Left ventricle myocardium inferior (tissue), 1 donor: ENCODE measurements at regions not wholly inside any gene's neighbourhood (a gene's known extent, or its start where the extent isn't known, plus 50 kb on each side); places are given as distances from the start of the nearest gene placed in this dataset.

Experiments
- DNase-seq: peaks from one replicate; pipeline ENCODE4 v3.0.0-alpha.2; 2020
- H3K27ac ChIP-seq: fragments of 200-600 bp; replicated peaks from 2 replicates; pipeline ENCODE4 v1.8.0; 2021
- H3K27me3 ChIP-seq: fragments of 200-600 bp; 2 replicates; pipeline ENCODE4 v1.8.0; 2021; ENCODE audit warnings: low read depth
- H3K36me3 ChIP-seq: fragments of 200-600 bp; 2 replicates; pipeline ENCODE4 v1.8.0; 2021
- H3K4me1 ChIP-seq: fragments of 200-600 bp; 2 replicates; pipeline ENCODE4 v1.8.0; 2021
- H3K4me3 ChIP-seq: fragments of 200-600 bp; 2 replicates; pipeline ENCODE4 v1.8.0; 2021; ENCODE audit warnings: mild to moderate bottlenecking, moderate library complexity
- H3K9me3 ChIP-seq: fragments of 200-600 bp; replicated peaks from 2 replicates; pipeline ENCODE4 v1.8.0; 2021
- CTCF ChIP-seq: fragments of 200-600 bp; IDR thresholded peaks from 2 replicates; pipeline ENCODE4 v1.8.0; 2021; ENCODE audit warnings: antibody characterized with exemption, mild to moderate bottlenecking, borderline replicate concordance
- intact Hi-C: fragments of 100-400 bp; cut with micrococcal nuclease; formaldehyde crosslinking; loops from one replicate; pipeline ENCODE4 v1.11.0; 2022
- donor health status: DM: no; HTN: yes; CAD: no; lungs with severe emphysema.

- intact Hi-C loops: no loop called here
- peaks cover 9% of the 10 kb centered on the region for H3K9me3 ChIP-seq
- no peak for DNase-seq
Measured at GRCh38 chr5:24053737-24054136, 546.3 kb downstream of the PRDM9 start.

GRCh38 chr5:24059006-24059405 lies 551.6 kb downstream of the PRDM9 start:
- intact Hi-C loops: no loop called here
- no peak for TF ChIP-seq CTCF
- H3K4me3 ChIP-seq: no peak overlapping the region

More at GRCh38 chr5:24053737-24054136, 546.3 kb downstream of the PRDM9 start:
- Histone ChIP-seq H3K4me3 (no peak overlapping the region), H3K4me1 (no peaks in the 10 kb centered on the region), H3K36me3 (no peaks in the 10 kb centered on the region), H3K27me3 (no peaks in the 10 kb centered on the region), H3K27ac (no peak overlapping the region)
- no peak for TF ChIP-seq CTCF

GRCh38 chr5:24059716-24060115 lies 552.3 kb downstream of the PRDM9 start:
- TF ChIP-seq CTCF: no peak
- no peak overlapping the region for H3K27ac ChIP-seq

More at GRCh38 chr5:24059006-24059405, 551.6 kb downstream of the PRDM9 start:
- no peaks in the 10 kb centered on the region for H3K4me1 ChIP-seq
- no peaks in the 10 kb centered on the region for H3K27me3 ChIP-seq
- no peaks in the 10 kb centered on the region for H3K36me3 ChIP-seq
- H3K27ac ChIP-seq: no peak overlapping the region
- peaks cover 16% of the 10 kb centered on the region for H3K9me3 ChIP-seq
- DNase-seq: no peak

GRCh38 chr5:24065779-24066178 lies 558.4 kb downstream of the PRDM9 start:
- no peaks in the 10 kb centered on the region for H3K36me3 ChIP-seq
- no peak for TF ChIP-seq CTCF
- H3K4me1 ChIP-seq: no peaks in the 10 kb centered on the region
- intact Hi-C loops: no loop called here
- H3K27me3 ChIP-seq: no peaks in the 10 kb centered on the region
- H3K4me3 ChIP-seq: no peak overlapping the region
- H3K9me3 ChIP-seq: peaks cover 5% of the 10 kb centered on the region
- no peak overlapping the region for H3K27ac ChIP-seq
- DNase-seq: no peak

More at GRCh38 chr5:24059716-24060115, 552.3 kb downstream of the PRDM9 start:
- intact Hi-C loops: no loop called here
- Histone ChIP-seq H3K4me1 (no peaks in the 10 kb centered on the region), H3K4me3 (no peak overlapping the region), H3K36me3 (no peaks in the 10 kb centered on the region), H3K9me3 (peaks cover 16% of the 10 kb centered on the region), H3K27me3 (no peaks in the 10 kb centered on the region)
- no peak for DNase-seq

GRCh38 chr5:24067208-24067607 lies 559.8 kb downstream of the PRDM9 start:
- Histone ChIP-seq H3K4me3 (no peak overlapping the region), H3K36me3 (no peaks in the 10 kb centered on the region), H3K27me3 (no peaks in the 10 kb centered on the region), H3K9me3 (no peaks in the 10 kb centered on the region), H3K27ac (no peak overlapping the region), H3K4me1 (no peaks in the 10 kb centered on the region)
- DNase-seq: no peak
- intact Hi-C loops: no loop called here
- no peak for TF ChIP-seq CTCF

GRCh38 chr5:24068524-24068923 lies 561.1 kb downstream of the PRDM9 start:
- Histone ChIP-seq H3K4me3 (no peak overlapping the region), H3K36me3 (no peaks in the 10 kb centered on the region), H3K27ac (no peak overlapping the region), H3K9me3 (no peaks in the 10 kb centered on the region), H3K27me3 (no peaks in the 10 kb centered on the region), H3K4me1 (no peaks in the 10 kb centered on the region)
- DNase-seq: no peak
- no peak for TF ChIP-seq CTCF
- intact Hi-C loops: no loop called here
